ENCODE measurements at regions not wholly inside any gene's neighbourhood (a gene's known extent, or its start where the extent isn't known, plus 50 kb on each side); places are given as distances from the start of the nearest gene placed in this dataset.
"Not testable (repeated sequence)": the region's sequence is repeated elsewhere in the genome, so short reads cannot be mapped to it uniquely, and the experiment has no call there.

- DNase-seq (ENCODE audit: low spot score) = no peak
Measured at GRCh38 chr16:80254970-80255369, 285.8 kb upstream of the DYNLRB2 start.

GRCh38 chr16:80253741-80254140 lies 287.1 kb upstream of the DYNLRB2 start:
- no peak for DNase-seq (ENCODE audit: low spot score)

- DNase-seq (ENCODE audit: low spot score) = no peak
Measured at GRCh38 chr16:80250381-80250780, 290.4 kb upstream of the DYNLRB2 start.

- not testable (repeated sequence) for DNase-seq (ENCODE audit: low spot score)
Measured at GRCh38 chr16:80243303-80243702, 297.5 kb upstream of the DYNLRB2 start.

- DNase-seq (ENCODE audit: low spot score) = not testable (repeated sequence)
Measured at GRCh38 chr16:80242279-80242678, 298.5 kb upstream of the DYNLRB2 start.

- DNase-seq (ENCODE audit: low spot score) = no peak
Measured at GRCh38 chr16:80233097-80233835, 307.5 kb upstream of the DYNLRB2 start.

- no peak for DNase-seq (ENCODE audit: low spot score)
Measured at GRCh38 chr16:80231888-80232287, 308.9 kb upstream of the DYNLRB2 start.

GRCh38 chr16:80231121-80231520 lies 309.7 kb upstream of the DYNLRB2 start:
- no peak for DNase-seq (ENCODE audit: low spot score)

- DNase-seq (ENCODE audit: low spot score) = no peak
Measured at GRCh38 chr16:80230328-80231120, 310.3 kb upstream of the DYNLRB2 start.

- DNase-seq (ENCODE audit: low spot score) = no peak
Measured at GRCh38 chr16:80226499-80226898, 314.3 kb upstream of the DYNLRB2 start.

- no peak for DNase-seq (ENCODE audit: low spot score)
Measured at GRCh38 chr16:80210787-80211186, 330.0 kb upstream of the DYNLRB2 start.

- no peak for DNase-seq (ENCODE audit: low spot score)
Measured at GRCh38 chr16:80208743-80209142, 332.1 kb upstream of the DYNLRB2 start.

- DNase-seq (ENCODE audit: low spot score) = no peak
Measured at GRCh38 chr16:80208015-80208414, 332.8 kb upstream of the DYNLRB2 start.

GRCh38 chr16:80203821-80204220 lies 337.0 kb upstream of the DYNLRB2 start:
- no peak for DNase-seq (ENCODE audit: low spot score)

GRCh38 chr16:80202831-80203413 lies 337.9 kb upstream of the DYNLRB2 start:
- no peak for DNase-seq (ENCODE audit: low spot score)

GRCh38 chr16:80200079-80200478 lies 340.7 kb upstream of the DYNLRB2 start:
- DNase-seq (ENCODE audit: low spot score) = no peak

- no peak for DNase-seq (ENCODE audit: low spot score)
Measured at GRCh38 chr16:80199614-80200013, 341.2 kb upstream of the DYNLRB2 start.

GRCh38 chr16:80198311-80199299 lies 342.2 kb upstream of the DYNLRB2 start:
- no peak for DNase-seq (ENCODE audit: low spot score)

- DNase-seq (ENCODE audit: low spot score) = no peak
Measured at GRCh38 chr16:80197741-80198201, 343.0 kb upstream of the DYNLRB2 start.

GRCh38 chr16:80191928-80192327 lies 348.9 kb upstream of the DYNLRB2 start:
- no peak for DNase-seq (ENCODE audit: low spot score)

- DNase-seq (ENCODE audit: low spot score) = no peak
Measured at GRCh38 chr16:80189476-80190175, 351.2 kb upstream of the DYNLRB2 start.
